Aorta (tissue), 5 donors: ENCODE measurements at regions not wholly inside any gene's neighbourhood (a gene's known extent, or its start where the extent isn't known, plus 50 kb on each side); places are given as distances from the start of the nearest gene placed in this dataset.

Source experiments
- ATAC-seq: fragments of 200-7000 bp; cut with Tn5 transposase; one replicate; pipeline ENCODE4 v1.9.1; 2022; ENCODE audit warnings: moderate library complexity; ENCODE audit not compliant: low FRiP score
- DNase-seq, 2 donors: peaks; one replicate each; pipeline ENCODE4 v3.0.0-alpha.2; 2020
- H3K27ac ChIP-seq, 2 donors: one replicate each; pipeline ENCODE4 v1.5.1; 2013; ENCODE audit warnings: low read length in 2 of 2, mild to moderate bottlenecking in 2 of 2, moderate library complexity in 2 of 2, control low read depth in 1 of 2, inconsistent platforms in 1 of 2, low read depth in 1 of 2
- H3K27me3 ChIP-seq, 2 donors: one replicate each; pipeline ENCODE4 v1.6.1; 2013; ENCODE audit warnings: control low read depth in 1 of 2, low read length in 1 of 2, mild to moderate bottlenecking in 1 of 2, moderate library complexity in 1 of 2; ENCODE audit not compliant: insufficient read depth in 2 of 2, control insufficient read depth in 1 of 2
- H3K36me3 ChIP-seq, 2 donors: one replicate each; pipeline ENCODE4 v1.6.1; 2013; ENCODE audit warnings: control low read depth in 1 of 2, low read length in 1 of 2, mild to moderate bottlenecking in 1 of 2; ENCODE audit not compliant: insufficient read depth in 2 of 2, control insufficient read depth in 1 of 2
- H3K4me1 ChIP-seq, 2 donors: one replicate each; pipeline ENCODE4 v1.6.1; 2013; ENCODE audit warnings: low read length in 2 of 2, control low read depth in 1 of 2, mild to moderate bottlenecking in 1 of 2, moderate library complexity in 1 of 2; ENCODE audit not compliant: insufficient read depth in 2 of 2, control insufficient read depth in 1 of 2
- H3K4me3 ChIP-seq, 2 donors: one replicate each; pipeline ENCODE4 v1.5.1; 2013; ENCODE audit warnings: low read length in 2 of 2, control low read depth in 1 of 2, mild to moderate bottlenecking in 1 of 2
- H3K9me3 ChIP-seq: one replicate; pipeline ENCODE4 v1.6.1; 2013; ENCODE audit warnings: mild to moderate bottlenecking, low read length; ENCODE audit not compliant: control insufficient read depth
- WGBS, 2 donors: extraction: QIAGEN DNeasy Blood & Tissue Kit; methylation state at CpG; one replicate each; pipeline ENCODE4 v1.1.7; 2013; 5-methylcytosine and 5-hydroxymethylcytosine counted together
- intact Hi-C, 2 donors: fragments of 100-400 bp; cut with DNase I; formaldehyde crosslinking; loops; one replicate each; pipeline versions ENCODE4 v1.14.2 to v1.15.0; 2022
- donor health status: healthy with polysubstance abuse.
- donor health status: Bipolar disorder and iron deficiency.
- donor health status: DM: no; HTN: no; CAD: no.
- donor health status: DM: no; HTN: no; CAD: no.
- donor health status: DM: yes; HTN: yes; CAD: no.

DNA sequence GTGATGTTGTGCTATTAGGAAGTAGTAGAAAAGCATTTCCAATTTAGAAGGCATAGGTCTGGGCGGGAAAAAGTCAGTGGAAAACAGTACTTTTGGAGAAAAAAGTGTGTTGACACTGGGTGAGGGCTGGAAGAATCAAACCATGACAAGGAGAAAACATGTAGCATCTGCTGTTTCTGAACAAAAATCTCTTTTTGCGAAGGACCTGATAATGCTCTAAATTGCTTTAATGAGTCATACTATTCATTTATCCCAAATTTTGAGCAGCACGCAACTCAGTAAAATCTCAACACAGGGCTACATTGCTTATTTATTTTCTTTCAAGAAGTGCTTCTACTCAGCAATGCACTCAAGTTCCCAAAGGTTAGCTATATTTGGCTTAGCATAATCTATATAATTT lies 292.7 kb downstream of the DIPK2A start:
- no peaks in the 10 kb centered on the region for H3K9me3 ChIP-seq

DNA sequence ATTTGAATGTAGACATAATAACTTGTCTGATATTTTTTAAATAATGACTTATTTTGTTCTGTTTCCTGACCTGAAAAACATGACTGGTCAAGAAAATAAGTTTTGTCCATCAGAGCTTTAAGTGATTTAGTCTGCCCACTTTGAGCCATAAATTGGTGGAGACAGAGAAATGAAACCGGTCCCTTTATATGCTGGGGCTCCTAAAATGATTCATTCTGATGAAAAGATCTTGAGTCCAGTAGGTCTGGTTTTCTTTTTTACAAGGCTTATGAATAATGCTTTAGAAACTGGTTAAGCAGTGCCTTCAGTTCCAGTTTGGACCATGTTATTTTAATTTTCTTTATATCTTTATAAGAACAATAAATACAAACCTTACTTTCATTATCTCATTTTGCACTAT lies 293.2 kb downstream of the DIPK2A start:
- intact Hi-C loops: no loop called here
- H3K9me3 ChIP-seq: no peaks in the 10 kb centered on the region
- no peak for DNase-seq
- no peak overlapping the region for H3K4me3 ChIP-seq
- no peak for ATAC-seq
- peaks cover 0 to 2% of the 10 kb centered on the region in 2 donors for H3K4me1 ChIP-seq
- 82 to 83% methylated on average over 1 of the region's 1 CpG for WGBS, 2 donors
- no peaks in the 10 kb centered on the region for H3K36me3 ChIP-seq
- H3K27me3 ChIP-seq: no peaks in the 10 kb centered on the region
- H3K27ac ChIP-seq: no peak overlapping the region

More for the DNA sequence above, 292.7 kb downstream of the DIPK2A start:
- no peaks in the 10 kb centered on the region for H3K27me3 ChIP-seq
- no peak overlapping the region for H3K4me3 ChIP-seq
- no peaks in the 10 kb centered on the region for H3K36me3 ChIP-seq
- ATAC-seq: no peak
- H3K4me1 ChIP-seq: peaks cover 0 to 2% of the 10 kb centered on the region in 2 donors
- WGBS, 2 donors: 88 to 95% methylated on average over 3 of the region's 3 CpGs
- H3K27ac ChIP-seq: no peak overlapping the region
- DNase-seq: no peak
- intact Hi-C loops: no loop called here

DNA sequence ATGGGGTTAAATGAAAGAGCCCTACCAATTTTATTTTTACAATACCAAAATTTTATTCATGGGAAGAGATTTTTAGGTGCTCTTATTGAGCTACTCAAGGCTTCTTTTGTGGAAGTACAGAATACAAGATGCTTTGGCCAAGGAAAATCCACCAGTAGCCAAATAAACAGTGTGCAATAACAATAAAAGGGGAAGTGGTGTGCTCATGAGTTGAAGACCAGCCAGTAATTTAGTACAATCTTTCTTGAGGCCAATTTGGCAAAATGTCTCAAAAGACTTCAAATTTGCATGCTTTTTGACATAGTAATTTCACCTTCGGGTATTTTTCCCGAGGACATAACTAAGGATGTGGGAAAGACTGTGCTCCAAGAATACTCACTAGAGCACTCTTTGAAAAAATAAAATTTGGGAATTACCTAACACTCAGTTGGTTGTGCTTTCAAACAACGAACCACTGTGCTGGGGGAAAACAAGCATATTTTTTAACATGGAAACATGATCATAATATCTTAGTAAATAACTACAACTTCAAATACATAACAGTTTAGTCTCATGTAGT lies 294.0 kb downstream of the DIPK2A start:
- no peak overlapping the region for H3K4me3 ChIP-seq
- no peaks in the 10 kb centered on the region for H3K36me3 ChIP-seq
- H3K9me3 ChIP-seq: no peaks in the 10 kb centered on the region
- no peaks in the 10 kb centered on the region for H3K27me3 ChIP-seq
- intact Hi-C loops: no loop called here
- no peak overlapping the region for H3K27ac ChIP-seq
- peaks cover 0 to 2% of the 10 kb centered on the region in 2 donors for H3K4me1 ChIP-seq
- ATAC-seq (no peak), DNase-seq (no peak)
- 4 to 5% methylated on average over 3 of the region's 3 CpGs for WGBS, 2 donors

DNA sequence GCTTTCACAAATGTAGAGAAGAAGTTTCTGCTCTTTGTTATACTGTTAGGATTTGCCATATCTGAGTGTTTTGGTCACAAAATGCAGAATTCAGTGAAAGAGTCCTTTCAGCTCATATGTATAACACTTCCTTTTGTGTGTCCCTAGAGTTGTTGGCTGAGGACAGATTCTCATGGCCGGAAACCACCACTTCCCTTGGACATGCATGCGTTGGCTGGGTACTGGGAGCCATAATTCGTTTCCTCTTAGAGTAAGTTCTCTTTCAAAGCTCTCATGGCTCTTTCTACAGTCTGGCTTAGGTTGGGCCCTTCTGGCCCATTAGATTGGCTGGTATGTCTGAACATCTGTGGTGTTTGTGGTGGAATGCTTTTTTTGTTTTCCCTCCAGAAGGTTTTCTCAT lies 298.5 kb downstream of the DIPK2A start:
- Histone ChIP-seq H3K27ac (no peak overlapping the region), H3K4me1 (peaks cover 0 to 2% of the 10 kb centered on the region in 2 donors), H3K27me3 (no peaks in the 10 kb centered on the region), H3K4me3 (no peak overlapping the region), H3K36me3 (no peaks in the 10 kb centered on the region), H3K9me3 (no peaks in the 10 kb centered on the region)
- intact Hi-C loops: no loop called here
- 92 to 93% methylated on average over 3 of the region's 3 CpGs for WGBS, 2 donors
- ATAC-seq: no peak
- peak in 1 of 2 donors; percentile 53 for DNase-seq

DNA sequence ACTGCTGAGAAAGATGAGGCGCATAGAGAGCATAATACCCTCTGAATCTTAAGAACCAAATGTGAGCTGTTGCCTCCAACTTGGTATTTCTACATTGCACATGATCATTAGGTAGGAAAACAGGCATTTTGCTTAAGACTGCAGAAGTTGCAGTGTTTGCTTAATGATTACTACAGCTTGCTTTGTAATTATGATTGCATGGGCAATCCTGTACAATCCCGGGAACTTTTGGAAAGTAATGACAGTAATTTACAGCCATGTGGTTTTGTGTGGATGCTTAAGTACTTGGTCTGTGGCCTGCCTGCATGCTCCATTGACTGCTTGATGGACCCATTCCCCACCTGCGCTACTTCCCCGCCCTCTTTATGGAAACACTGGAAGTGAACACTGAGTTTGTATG lies 301.1 kb downstream of the DIPK2A start:
- intact Hi-C loops: no loop called here
- H3K4me3 ChIP-seq: no peak overlapping the region
- no peaks in the 10 kb centered on the region for H3K36me3 ChIP-seq
- no peak overlapping the region for H3K27ac ChIP-seq
- no peak for ATAC-seq
- WGBS, 2 donors: 94% methylated on average over 4 of the region's 4 CpGs
- H3K4me1 ChIP-seq: no peaks in the 10 kb centered on the region
- no peak for DNase-seq
- no peaks in the 10 kb centered on the region for H3K27me3 ChIP-seq
- no peaks in the 10 kb centered on the region for H3K9me3 ChIP-seq

DNA sequence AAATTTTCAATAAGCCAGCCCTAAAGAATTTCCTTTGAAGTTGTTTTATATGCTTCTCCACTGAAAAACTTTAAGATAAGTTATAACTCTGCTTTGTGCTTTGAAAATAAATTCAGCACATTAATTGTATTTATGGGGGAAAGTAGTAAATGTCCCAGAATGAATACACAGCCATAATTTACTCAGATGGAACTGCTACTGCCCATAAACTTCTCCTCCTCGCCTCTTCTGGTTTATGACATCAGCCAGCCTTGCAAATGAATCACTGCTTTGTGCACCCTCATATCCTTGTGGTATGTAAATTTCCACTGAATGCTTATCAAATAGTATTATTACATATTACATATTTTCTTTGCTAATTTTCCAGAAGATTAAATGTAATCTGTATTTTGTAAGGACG lies 302.0 kb downstream of the DIPK2A start:
- no peak for ATAC-seq
- no peak for DNase-seq
- Histone ChIP-seq H3K4me1 (no peaks in the 10 kb centered on the region), H3K27me3 (no peaks in the 10 kb centered on the region), H3K4me3 (no peak overlapping the region), H3K36me3 (no peaks in the 10 kb centered on the region), H3K9me3 (no peaks in the 10 kb centered on the region), H3K27ac (no peak overlapping the region)
- intact Hi-C loops: no loop called here
- 85 to 87% methylated on average over 2 of the region's 2 CpGs for WGBS, 2 donors

DNA sequence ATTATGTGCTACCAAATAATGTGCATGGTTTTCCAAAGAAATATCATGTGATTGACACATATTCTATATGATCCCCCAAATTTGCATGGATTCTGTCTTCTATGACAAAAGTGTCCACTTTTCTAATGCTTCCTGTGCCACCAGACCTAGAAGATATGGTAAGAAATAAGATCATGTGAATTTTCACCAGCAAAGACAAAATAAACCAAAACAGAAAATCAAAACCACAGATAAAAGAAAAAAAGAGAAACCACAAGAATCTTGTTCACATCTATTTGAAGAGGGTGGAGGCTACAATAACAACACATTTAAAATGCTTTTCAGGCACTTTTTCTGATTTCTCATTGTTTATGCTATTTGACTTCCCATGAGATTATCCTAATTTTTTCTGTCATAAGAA lies 303.4 kb downstream of the DIPK2A start:
- Histone ChIP-seq H3K27me3 (no peaks in the 10 kb centered on the region), H3K4me1 (no peaks in the 10 kb centered on the region), H3K36me3 (no peaks in the 10 kb centered on the region), H3K27ac (no peak overlapping the region), H3K4me3 (no peak overlapping the region), H3K9me3 (no peaks in the 10 kb centered on the region)
- ATAC-seq (no peak), DNase-seq (no peak)
- intact Hi-C loops: no loop called here

DNA sequence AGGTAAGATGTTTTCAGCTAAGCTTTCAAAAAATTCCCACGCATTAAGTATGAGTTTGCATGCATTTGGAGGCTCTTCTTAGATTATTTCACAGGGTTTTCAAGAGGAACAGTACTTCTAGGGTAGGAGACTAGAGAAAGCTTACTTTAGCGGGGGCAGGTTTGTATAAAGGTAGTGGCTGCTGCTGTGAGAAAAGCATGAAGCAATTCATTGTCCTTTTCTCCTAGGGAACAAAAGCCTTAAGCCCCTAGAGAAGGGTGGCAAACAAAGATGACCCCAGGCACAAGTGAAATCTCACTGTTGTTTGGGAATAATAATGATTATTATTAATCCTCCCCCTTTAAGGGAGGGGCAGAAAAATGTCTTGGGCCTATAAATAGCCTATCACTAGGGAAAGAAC lies 310.7 kb downstream of the DIPK2A start:
- Histone ChIP-seq H3K9me3 (no peaks in the 10 kb centered on the region), H3K4me3 (no peak overlapping the region), H3K4me1 (no peaks in the 10 kb centered on the region), H3K27me3 (no peaks in the 10 kb centered on the region), H3K27ac (no peak overlapping the region), H3K36me3 (no peaks in the 10 kb centered on the region)
- no peak for DNase-seq
- intact Hi-C loops: no loop called here
- ATAC-seq: no peak
- WGBS, 2 donors: 97 to 99% methylated on average over 2 of the region's 2 CpGs

DNA sequence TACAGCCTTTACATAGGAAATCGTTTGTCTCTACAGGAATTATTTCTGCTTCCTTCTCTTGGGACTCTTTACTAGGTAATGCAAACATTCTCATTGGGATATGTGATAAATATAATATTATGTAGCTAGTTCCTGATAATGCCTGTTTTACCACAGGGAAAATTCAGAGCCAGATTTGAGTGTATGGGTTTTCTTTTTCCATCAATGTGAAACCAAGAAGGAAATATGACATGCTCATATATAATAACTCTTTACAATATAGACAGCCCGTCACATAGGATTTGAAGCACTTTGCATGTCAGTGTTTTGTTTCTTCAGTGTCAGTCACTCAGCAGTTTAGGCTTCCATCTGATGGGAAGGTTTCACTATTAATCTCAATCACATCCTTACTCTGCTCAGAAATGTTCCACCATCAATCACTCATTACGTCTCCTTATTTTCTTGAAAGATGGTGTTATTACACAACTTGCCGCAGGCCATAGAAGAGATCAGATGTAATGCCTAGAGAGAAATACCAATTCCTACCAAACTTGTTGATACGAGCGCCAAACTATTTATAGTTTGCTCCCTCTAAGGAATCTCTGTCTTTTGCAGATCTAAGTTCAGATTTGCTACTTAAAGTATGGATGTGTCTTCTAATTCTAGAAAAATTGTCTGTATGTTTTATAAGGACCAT lies 314.8 kb downstream of the DIPK2A start:
- intact Hi-C loops: no loop called here
- WGBS, 2 donors: 89 to 91% methylated on average over 6 of the region's 6 CpGs
- Histone ChIP-seq H3K27me3 (no peaks in the 10 kb centered on the region), H3K4me3 (no peak overlapping the region), H3K9me3 (peaks cover 1% of the 10 kb centered on the region), H3K4me1 (no peaks in the 10 kb centered on the region), H3K36me3 (no peaks in the 10 kb centered on the region), H3K27ac (no peak overlapping the region)
- ATAC-seq: no peak
- DNase-seq: no peak
